H1 (cell line): ENCODE measurements at regions not wholly inside any gene's neighbourhood (a gene's known extent, or its start where the extent isn't known, plus 50 kb on each side); places are given as distances from the start of the nearest gene placed in this dataset.

Source experiments
- CTCF ChIA-PET: fragments of 300-600 bp; sonication (Branson Sonifier 250); formaldehyde crosslinking; loops from one replicate; lab custom pipeline; 2021; ENCODE audit not compliant: partially characterized antibody; lab: Charles Lee
- POLR2A ChIA-PET: fragments of 300-600 bp; sonication (Branson Sonifier 250); formaldehyde crosslinking; loops from one replicate; lab custom pipeline; 2021; ENCODE audit warnings: inconsistent platforms; ENCODE audit not compliant: partially characterized antibody; lab: Charles Lee
- DNase-seq, 2 experiments: peaks; one replicate each; pipeline versions ENCODE4 v3.0.0 to v3.0.0-alpha.2; 2010 to 2022; ENCODE audit warnings: low spot score in 2 of 2, low read depth in 1 of 2, mixed read lengths in 1 of 2
- FAIRE-seq: peaks from 2 replicates; lab custom pipeline; 2011; peaks lifted over from hg19 to GRCh38; lab: Jason Lieb, UNC
- H2AFZ ChIP-seq: 2 replicates; pipeline ENCODE4 v1.8.1; 2012; ENCODE audit warnings: low read length, inconsistent platforms
- H2AK5ac ChIP-seq: 2 replicates; pipeline ENCODE4 v1.6.1; 2013; ENCODE audit warnings: low read depth, low read length
- H2BK120ac ChIP-seq: replicated peaks from 2 replicates; pipeline ENCODE3; 2013; ENCODE audit warnings: low read depth, low read length, inconsistent platforms
- H2BK12ac ChIP-seq: 2 replicates; pipeline ENCODE4 v1.6.1; 2013; ENCODE audit warnings: low read depth, low read length
- H2BK15ac ChIP-seq: 2 replicates; pipeline ENCODE4 v1.6.1; 2013; ENCODE audit warnings: low read length
- H2BK20ac ChIP-seq: 2 replicates; pipeline ENCODE4 v1.6.1; 2013; ENCODE audit warnings: low read length
- H2BK5ac ChIP-seq: 2 replicates; pipeline ENCODE4 v1.6.1; 2013; ENCODE audit warnings: low read depth, low read length
- H3K14ac ChIP-seq: 2 replicates; pipeline ENCODE4 v1.6.1; 2013; ENCODE audit warnings: inconsistent platforms; ENCODE audit not compliant: insufficient read length
- H3K18ac ChIP-seq: 2 replicates; pipeline ENCODE4 v1.6.1; 2013; ENCODE audit warnings: low read length; ENCODE audit errors: extremely low read depth
- H3K23ac ChIP-seq: 2 replicates; pipeline ENCODE4 v1.6.1; 2013; ENCODE audit warnings: inconsistent platforms; ENCODE audit not compliant: insufficient read length
- H3K23me2 ChIP-seq: 2 replicates; pipeline ENCODE4 v1.6.1; 2013; ENCODE audit warnings: low read depth, low read length
- H3K27ac ChIP-seq: 2 replicates; pipeline ENCODE4 v1.6.1; 2011; ENCODE audit warnings: low read depth, low read length, inconsistent platforms
- H3K27me3 ChIP-seq, 4 experiments: replicated peaks in 1 of 4; 1 replicate in 1 of 4; 2 replicates in 3 of 4; pipeline versions ENCODE4 v1.6.1 to v1.8.1; 2011 to 2013; ENCODE audit warnings: low read length in 3 of 4, mild to moderate bottlenecking in 3 of 4, inconsistent platforms in 2 of 4, mixed read lengths in 2 of 4, moderate library complexity in 1 of 4; ENCODE audit not compliant: control insufficient read depth in 3 of 4, insufficient read depth in 3 of 4; ENCODE audit errors: extremely low read depth in 1 of 4
- H3K36me3 ChIP-seq, 4 experiments: 2 replicates each; pipeline versions ENCODE4 v1.6.1 to v1.8.1; 2011 to 2013; ENCODE audit warnings: mild to moderate bottlenecking in 4 of 4, low read length in 3 of 4, moderate library complexity in 2 of 4, control low read depth in 1 of 4, inconsistent platforms in 1 of 4; ENCODE audit not compliant: insufficient read depth in 4 of 4, control insufficient read depth in 2 of 4
- H3K4ac ChIP-seq: replicated peaks from 2 replicates; pipeline ENCODE3; 2013; ENCODE audit warnings: low read length, low read depth, mixed read lengths, inconsistent platforms; ENCODE audit not compliant: insufficient read length
- H3K4me1 ChIP-seq, 4 experiments: replicated peaks in 1 of 4; 1 replicate in 1 of 4; 2 replicates in 3 of 4; pipeline versions ENCODE4 v1.6.1 to v1.8.1; 2011 to 2013; ENCODE audit warnings: low read length in 3 of 4, inconsistent platforms in 2 of 4, mixed read lengths in 1 of 4; ENCODE audit not compliant: insufficient read depth in 4 of 4, control insufficient read depth in 3 of 4
- H3K4me2 ChIP-seq, 2 experiments: 2 replicates each; pipeline versions ENCODE4 v1.6.1 to v1.8.1; 2011 to 2013; ENCODE audit warnings: low read depth in 2 of 2, low read length in 2 of 2, control low read depth in 1 of 2, inconsistent platforms in 1 of 2, mild to moderate bottlenecking in 1 of 2; ENCODE audit not compliant: insufficient read depth in 1 of 2
- H3K4me3 ChIP-seq, 4 experiments: fragments of 200-600, 300-600 bp in 1 of 4; sonication (generic), shearing (Covaris generic), sonication (Bioruptor Twin) in 1 of 4; 2 replicates each; pipeline versions ENCODE4 v1.5.1 to v1.8.1; 2011 to 2016; ENCODE audit warnings: low read length in 4 of 4, low read depth in 3 of 4, control low read depth in 2 of 4, inconsistent platforms in 2 of 4, mild to moderate bottlenecking in 2 of 4, mixed read lengths in 1 of 4, moderate library complexity in 1 of 4; ENCODE audit not compliant: insufficient read depth in 2 of 4; ENCODE audit errors: extremely low read depth in 1 of 4
- H3K56ac ChIP-seq: replicated peaks from 2 replicates; pipeline ENCODE3; 2013; ENCODE audit warnings: low read depth, mild to moderate bottlenecking, mixed read lengths, low read length, inconsistent platforms; ENCODE audit not compliant: insufficient read length
- H3K79me1 ChIP-seq: 2 replicates; pipeline ENCODE4 v1.6.1; 2013; ENCODE audit warnings: low read depth, low read length, control low read depth
- H3K79me2 ChIP-seq, 2 experiments: 2 replicates each; pipeline versions ENCODE4 v1.6.1 to v1.8.1; 2012 to 2013; ENCODE audit warnings: low read length in 2 of 2, mild to moderate bottlenecking in 2 of 2, inconsistent platforms in 1 of 2; ENCODE audit not compliant: insufficient read depth in 2 of 2, control insufficient read depth in 1 of 2
- H3K9ac ChIP-seq, 4 experiments: replicated peaks in 1 of 4; 1 replicate in 1 of 4; 2 replicates in 3 of 4; pipeline versions ENCODE4 v1.6.1 to v1.8.1; 2011 to 2013; ENCODE audit warnings: low read depth in 3 of 4, low read length in 3 of 4, control low read depth in 2 of 4, mild to moderate bottlenecking in 2 of 4, moderate library complexity in 2 of 4, inconsistent platforms in 1 of 4; ENCODE audit errors: extremely low read depth in 1 of 4
- H3K9me3 ChIP-seq, 2 experiments: 2 replicates each; pipeline versions ENCODE4 v1.6.1 to v1.8.1; 2012 to 2013; ENCODE audit warnings: mild to moderate bottlenecking in 2 of 2, moderate library complexity in 2 of 2, control low read depth in 1 of 2, inconsistent platforms in 1 of 2, low read depth in 1 of 2, low read length in 1 of 2, mixed read lengths in 1 of 2; ENCODE audit not compliant: insufficient read depth in 2 of 2
- H4K20me1 ChIP-seq, 2 experiments: replicated peaks in 1 of 2; 2 replicates each; pipeline versions ENCODE3 to v1.8.1; 2011 to 2013; ENCODE audit warnings: inconsistent platforms in 2 of 2, low read length in 2 of 2, mild to moderate bottlenecking in 1 of 2; ENCODE audit not compliant: insufficient read depth in 2 of 2, control insufficient read depth in 1 of 2
- H4K5ac ChIP-seq: 2 replicates; pipeline ENCODE4 v1.6.1; 2013; ENCODE audit warnings: low read length, low read depth, mixed read lengths, inconsistent platforms; ENCODE audit not compliant: insufficient read length
- H4K8ac ChIP-seq: 2 replicates; pipeline ENCODE4 v1.8.0; 2013; ENCODE audit warnings: mild to moderate bottlenecking, moderate library complexity, low read length, inconsistent platforms; ENCODE audit not compliant: insufficient read depth; ENCODE audit errors: extremely low read depth
- H4K91ac ChIP-seq: replicated peaks from 2 replicates; pipeline ENCODE3; 2013; ENCODE audit warnings: low read length, mixed read lengths, inconsistent platforms; ENCODE audit not compliant: insufficient read length
- CEBPB ChIP-seq: IDR thresholded peaks from 2 replicates; pipeline ENCODE4 v1.6.1; 2012; ENCODE audit warnings: low read depth, low read length
- CHD2 ChIP-seq: IDR thresholded peaks from 2 replicates; pipeline ENCODE4 v1.6.1; 2012; ENCODE audit warnings: low read length, improper control_type of control experiment
- EZH2 ChIP-seq: fragments of 200-600 bp; sonication (generic); IDR thresholded peaks from 2 replicates; pipeline ENCODE4 v1.7.1; 2012; ENCODE audit warnings: low read depth, mild to moderate bottlenecking, moderate library complexity, low read length, inconsistent platforms; ENCODE audit not compliant: severe bottlenecking
- GABPA ChIP-seq: IDR thresholded peaks from 2 replicates; pipeline ENCODE4 v1.6.1; 2011; ENCODE audit warnings: mild to moderate bottlenecking, low read length, moderate library complexity, borderline replicate concordance; ENCODE audit not compliant: insufficient read depth
- JUN ChIP-seq: IDR thresholded peaks from 2 replicates; pipeline ENCODE4 v1.6.1; 2011; ENCODE audit warnings: low read depth, mild to moderate bottlenecking, improper control_type of control experiment, low read length
- RXRA ChIP-seq: IDR thresholded peaks from 2 replicates; pipeline ENCODE4 v1.6.1; 2011; ENCODE audit warnings: low read depth, mild to moderate bottlenecking, low read length, moderate library complexity; ENCODE audit not compliant: insufficient read depth
- SIRT6 ChIP-seq: IDR thresholded peaks from one replicate; pipeline ENCODE4 v1.7.1; 2012; ENCODE audit warnings: low read length, inconsistent platforms
- SP1 ChIP-seq: IDR thresholded peaks from 2 replicates; pipeline ENCODE4 v1.6.1; 2011; ENCODE audit warnings: low read depth, low read length
- SP2 ChIP-seq: IDR thresholded peaks from 2 replicates; pipeline ENCODE4 v1.6.1; 2012; ENCODE audit warnings: mild to moderate bottlenecking, low read length, inconsistent platforms
- SUZ12 ChIP-seq: fragments of 200-600 bp; sonication (generic); IDR thresholded peaks from 2 replicates; pipeline ENCODE4 v1.6.1; 2012; ENCODE audit warnings: mild to moderate bottlenecking, inconsistent platforms, low read length, moderate library complexity, mixed read lengths
- TAF1 ChIP-seq: IDR thresholded peaks from 2 replicates; pipeline ENCODE4 v1.6.1; 2011; ENCODE audit warnings: mild to moderate bottlenecking, low read depth, low read length
- TAF7 ChIP-seq: optimal IDR thresholded peaks from 2 replicates; pipeline ENCODE3; 2011; ENCODE audit warnings: low read depth, mild to moderate bottlenecking, inconsistent platforms, low read length, moderate library complexity, borderline replicate concordance
- TCF12 ChIP-seq: IDR thresholded peaks from 2 replicates; pipeline ENCODE4 v1.6.1; 2011; ENCODE audit warnings: low read depth, mild to moderate bottlenecking, low read length
- TEAD4 ChIP-seq: IDR thresholded peaks from 2 replicates; pipeline ENCODE4 v1.6.1; 2012; ENCODE audit warnings: low read depth, low read length, inconsistent platforms, mixed read lengths
- ZNF274 ChIP-seq: IDR thresholded peaks from 2 replicates; pipeline ENCODE4 v1.7.0; 2012; ENCODE audit warnings: low read length, borderline replicate concordance; ENCODE audit errors: extremely low read depth
- WGBS, 2 experiments: shearing (Covaris generic) in 1 of 2; methylation state at CpG; one replicate each; pipeline versions ENCODE4 v1.1.6 to v1.1.7; 2013 to 2015; ENCODE audit warnings: low lambda C conversion rate in 2 of 2, mixed read lengths in 2 of 2, inconsistent platforms in 1 of 2, low coverage in 1 of 2, missing lambda C conversion rate in 1 of 2; ENCODE audit not compliant: insufficient replicate concordance in 2 of 2, insufficient coverage in 1 of 2, insufficient read length in 1 of 2; ENCODE audit errors: extremely low coverage in 1 of 2, missing lambda C conversion rate in 1 of 2; 5-methylcytosine and 5-hydroxymethylcytosine counted together
- TF ChIP-seq, protein P1 (sequence below): IDR thresholded peaks from 2 replicates; pipeline ENCODE4 v1.6.1; 2011; ENCODE audit warnings: low read length, improper control_type of control experiment

DNA sequence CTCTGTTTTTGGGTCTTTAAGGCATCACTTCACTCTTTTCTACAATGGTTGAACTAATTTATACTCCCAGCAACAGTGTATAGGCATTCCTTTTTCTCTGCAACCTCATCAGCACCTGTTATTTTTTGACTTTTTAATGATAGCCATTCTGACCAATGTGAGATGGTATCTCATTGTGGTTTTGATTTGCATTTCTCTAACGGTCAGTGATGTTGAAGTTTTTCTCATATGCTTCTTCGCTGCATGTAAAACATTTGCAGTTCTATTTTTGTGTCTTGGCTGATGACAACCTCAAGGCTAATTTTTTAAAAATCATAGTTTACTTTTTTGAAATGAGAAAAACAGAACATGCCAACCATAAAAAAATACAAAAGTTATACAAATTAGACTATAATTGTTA, 258.2 kb upstream of the EDNRB start:
- H2AK5ac ChIP-seq = no peak overlapping the region
- no peaks in the 10 kb centered on the region for H3K79me2 ChIP-seq
- no peak for DNase-seq
- H4K91ac ChIP-seq = no peak overlapping the region
- no peak overlapping the region for H4K5ac ChIP-seq
- no peak overlapping the region for H3K27ac ChIP-seq
- H4K20me1 ChIP-seq = no peaks in the 10 kb centered on the region
- no peak overlapping the region for H2AFZ ChIP-seq
- H3K9ac ChIP-seq = no peak overlapping the region
- no peak overlapping the region for H4K8ac ChIP-seq
- H3K23me2 ChIP-seq = no peaks in the 10 kb centered on the region
- H2BK15ac ChIP-seq = no peak overlapping the region
- no peaks in the 10 kb centered on the region for H3K4me1 ChIP-seq
- H2BK20ac ChIP-seq = no peak overlapping the region
- H2BK12ac ChIP-seq = no peak overlapping the region
- H3K9me3 ChIP-seq = no peaks in the 10 kb centered on the region
- no peak overlapping the region for H3K18ac ChIP-seq
- CTCF ChIA-PET = interaction anchor here (0.7 to 1.1 kb wide), 4 partner anchors 15 to 699 kb away, joined by 3 read pairs; no protein-coding TSS in a partner anchor
- H3K4ac ChIP-seq = no peak overlapping the region
- H2BK5ac ChIP-seq = no peak overlapping the region
- no peak overlapping the region for H3K14ac ChIP-seq
- 87% methylated on average over 2 of the region's 2 CpGs; no CpG with 5 or more reads in 1 of the 2 experiments for WGBS, 2 experiments
- FAIRE-seq = no peak
- H3K56ac ChIP-seq = no peak overlapping the region
- no peak overlapping the region for H3K4me2 ChIP-seq
- H3K27me3 ChIP-seq = no peaks in the 10 kb centered on the region
- H3K79me1 ChIP-seq = no peaks in the 10 kb centered on the region
- H3K36me3 ChIP-seq = no peaks in the 10 kb centered on the region
- H3K4me3 ChIP-seq = no peak overlapping the region
- H3K23ac ChIP-seq = no peak overlapping the region
- no peak overlapping the region for H2BK120ac ChIP-seq
- POLR2A ChIA-PET = no interaction called here
- TF ChIP-seq SUZ12 (no peak), CHD2 (no peak), SP2 (no peak), CEBPB (no peak), TCF12 (no peak), RXRA (no peak), TAF7 (no peak), GABPA (no peak), EZH2 (no peak), SP1 (no peak), TAF1 (no peak), ZNF274 (no peak), TEAD4 (no peak), JUN (no peak), SIRT6 (no peak)
- TF ChIP-seq, protein P1, sequence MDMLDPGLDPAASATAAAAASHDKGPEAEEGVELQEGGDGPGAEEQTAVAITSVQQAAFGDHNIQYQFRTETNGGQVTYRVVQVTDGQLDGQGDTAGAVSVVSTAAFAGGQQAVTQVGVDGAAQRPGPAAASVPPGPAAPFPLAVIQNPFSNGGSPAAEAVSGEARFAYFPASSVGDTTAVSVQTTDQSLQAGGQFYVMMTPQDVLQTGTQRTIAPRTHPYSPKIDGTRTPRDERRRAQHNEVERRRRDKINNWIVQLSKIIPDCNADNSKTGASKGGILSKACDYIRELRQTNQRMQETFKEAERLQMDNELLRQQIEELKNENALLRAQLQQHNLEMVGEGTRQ = no peak
